EH (cell line): ENCODE measurements at regions not wholly inside any gene's neighbourhood (a gene's known extent, or its start where the extent isn't known, plus 50 kb on each side); places are given as distances from the start of the nearest gene placed in this dataset.
"Not testable (repeated sequence)": the region's sequence is repeated elsewhere in the genome, so short reads cannot be mapped to it uniquely, and the experiment has no call there.

ENCODE experiments used
- DNase-seq: peaks from one replicate; pipeline ENCODE4 v3.0.0-alpha.2; 2015; ENCODE audit warnings: low read depth

DNA sequence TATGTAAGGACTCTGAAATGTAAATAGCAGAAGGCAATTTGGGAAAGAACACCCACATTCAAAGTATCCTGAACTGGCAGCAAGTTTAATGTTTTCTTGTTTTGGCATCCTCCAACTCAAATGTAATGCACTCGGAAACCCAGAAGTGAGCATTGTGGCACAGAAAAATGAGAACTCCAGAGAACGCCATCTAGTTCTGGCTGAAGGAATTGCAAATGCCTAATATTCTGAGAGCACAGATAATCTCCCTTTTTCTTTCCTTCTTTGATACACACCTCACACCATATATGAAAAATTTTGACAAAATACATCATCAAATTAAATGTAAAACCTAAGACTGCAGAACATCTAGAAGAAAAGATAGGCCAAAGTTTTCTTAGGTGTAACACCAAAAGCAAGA, 52.1 kb downstream of the PWWP3B start:
- no peak for DNase-seq

DNA sequence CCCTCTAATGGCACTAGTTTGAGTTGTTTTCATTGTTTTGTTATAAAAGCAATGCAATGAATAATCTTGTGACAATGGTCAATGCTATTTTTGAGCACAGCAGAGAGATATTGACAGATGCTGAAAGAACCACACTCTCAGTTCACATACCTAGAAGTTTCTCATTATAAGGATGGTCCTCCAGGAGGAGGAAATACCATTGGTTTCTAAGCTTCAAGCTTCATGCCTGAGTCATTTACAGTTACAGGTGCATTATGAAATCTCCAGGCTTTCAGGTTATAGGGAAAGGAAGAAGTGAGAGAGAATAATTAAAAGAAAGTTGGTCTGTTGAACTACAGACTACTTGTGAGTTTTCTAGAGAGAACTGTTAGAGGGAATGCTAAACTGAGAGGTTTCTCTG, 75.3 kb downstream of the PWWP3B start:
- no peak for DNase-seq

DNA sequence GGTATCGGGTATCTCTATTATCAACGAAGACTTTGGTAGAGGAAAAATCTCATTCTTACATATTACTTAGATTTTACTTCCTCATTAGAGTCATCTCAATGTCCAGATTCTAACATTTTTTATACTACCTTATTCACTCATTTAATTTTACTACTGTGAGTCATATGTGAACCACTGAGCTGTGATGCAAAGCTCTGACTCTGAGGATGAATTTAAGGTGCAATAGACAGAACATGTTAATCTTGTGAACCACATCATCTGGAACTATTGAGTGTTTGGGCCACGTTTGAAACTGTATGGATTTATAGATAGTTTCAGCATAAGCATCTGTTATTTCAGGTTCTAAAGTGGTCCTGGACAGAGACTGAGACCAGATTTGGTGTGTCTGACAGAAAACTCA, 78.4 kb downstream of the PWWP3B start:
- DNase-seq: no peak

- DNase-seq: no peak
These were observed 79.1 kb downstream of the PWWP3B start for GRCh38 chrX:106247162-106247561.

DNA sequence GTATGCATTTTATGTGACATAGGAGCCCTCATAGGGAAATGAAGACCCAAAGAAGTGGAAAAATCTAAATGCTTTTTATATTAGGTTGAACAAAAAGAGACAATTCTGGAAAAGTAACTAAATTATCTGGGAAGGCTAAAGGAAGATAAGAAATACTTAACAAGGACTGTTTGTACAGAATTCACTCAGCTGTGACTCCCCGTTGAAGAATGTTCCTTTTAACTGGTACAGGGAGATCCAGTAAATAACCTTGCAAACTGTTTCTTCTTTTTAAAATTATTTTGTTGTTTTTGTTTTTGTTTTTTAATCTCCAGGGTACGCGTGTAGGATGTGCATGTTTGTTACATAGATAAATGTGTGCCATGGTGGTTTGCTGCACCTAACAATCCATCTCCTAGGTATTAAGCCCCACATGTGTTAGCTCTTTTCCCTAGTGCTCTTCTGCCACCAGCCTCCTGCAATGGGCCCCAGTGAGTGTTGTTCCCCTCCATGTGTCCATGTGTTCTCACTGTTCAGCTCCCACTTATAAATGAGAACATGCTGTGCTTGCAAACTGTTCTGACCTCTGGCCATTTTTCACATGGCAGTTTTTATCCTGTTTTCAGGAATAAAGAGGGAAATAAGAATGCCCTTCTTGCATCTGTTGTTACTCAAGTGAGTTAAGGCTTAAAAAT, 81.7 kb downstream of the PWWP3B start:
- DNase-seq: no peak

GRCh38 chrX:106263817-106264216, 95.7 kb downstream of the PWWP3B start:
- DNase-seq: no peak

- DNase-seq: not testable (repeated sequence)
These were observed 106.0 kb downstream of the PWWP3B start for GRCh38 chrX:106273947-106274587.

DNA sequence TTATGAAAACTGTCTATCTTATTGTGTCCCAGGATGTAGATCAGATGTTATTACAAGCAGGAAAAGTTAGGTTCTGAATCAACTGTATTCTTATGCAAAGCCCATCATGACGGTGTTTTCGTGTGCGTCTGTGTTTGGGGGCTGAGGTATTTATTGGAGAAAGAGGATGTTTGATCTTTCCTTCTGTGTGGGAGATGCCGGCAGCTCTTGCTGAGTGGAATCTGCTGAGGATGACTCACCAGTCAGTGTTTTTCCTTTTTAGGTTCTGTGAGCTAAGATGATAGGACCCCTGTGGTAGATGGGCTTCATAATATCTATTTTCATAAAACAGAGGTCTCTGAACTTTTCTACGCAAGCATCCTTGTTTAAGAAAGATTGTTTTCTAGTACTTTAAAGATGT, 107.1 kb downstream of the PWWP3B start:
- not testable (repeated sequence) for DNase-seq

- no peak for DNase-seq
These were observed 110.8 kb downstream of the PWWP3B start for GRCh38 chrX:106278951-106279350.

- no peak for DNase-seq
These were observed 113.3 kb downstream of the PWWP3B start for GRCh38 chrX:106281383-106281782.

- DNase-seq: no peak
These were observed 115.7 kb downstream of the PWWP3B start for GRCh38 chrX:106283841-106284240.

- no peak for DNase-seq
These were observed 116.4 kb downstream of the PWWP3B start for GRCh38 chrX:106284431-106285025.

DNA sequence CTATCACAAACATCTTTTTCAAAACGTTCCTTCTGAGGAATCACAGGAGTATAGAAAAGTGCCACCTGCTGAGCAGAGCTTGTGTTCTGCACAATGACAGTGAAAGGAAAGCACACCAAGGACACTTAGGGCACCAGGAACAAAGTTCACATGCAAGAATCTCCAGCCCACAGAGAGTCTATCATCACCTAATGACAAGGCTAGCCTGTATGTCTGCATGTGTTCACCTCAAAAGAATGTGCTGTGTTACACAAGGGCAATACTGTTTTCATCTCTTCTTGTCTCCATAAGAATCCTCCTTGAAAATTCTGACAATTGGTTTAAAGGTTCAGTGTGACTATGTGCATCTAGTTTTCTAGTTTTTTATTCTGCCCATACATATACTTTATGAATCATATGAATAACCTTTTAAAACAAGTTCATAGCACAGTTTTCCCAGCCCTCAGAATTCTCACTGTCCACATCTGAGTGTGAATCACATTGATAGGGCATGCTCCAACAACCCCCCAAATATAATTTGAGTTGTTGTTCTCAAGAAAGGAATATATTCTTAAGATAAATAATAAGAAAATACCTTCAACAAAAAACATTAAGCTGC, 118.0 kb downstream of the PWWP3B start:
- no peak for DNase-seq

DNA sequence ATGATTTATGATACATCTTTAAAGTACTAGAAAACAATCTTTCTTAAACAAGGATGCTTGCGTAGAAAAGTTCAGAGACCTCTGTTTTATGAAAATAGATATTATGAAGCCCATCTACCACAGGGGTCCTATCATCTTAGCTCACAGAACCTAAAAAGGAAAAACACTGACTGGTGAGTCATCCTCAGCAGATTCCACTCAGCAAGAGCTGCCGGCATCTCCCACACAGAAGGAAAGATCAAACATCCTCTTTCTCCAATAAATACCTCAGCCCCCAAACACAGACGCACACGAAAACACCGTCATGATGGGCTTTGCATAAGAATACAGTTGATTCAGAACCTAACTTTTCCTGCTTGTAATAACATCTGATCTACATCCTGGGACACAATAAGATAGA, 122.7 kb downstream of the PWWP3B start:
- DNase-seq: not testable (repeated sequence)

DNA sequence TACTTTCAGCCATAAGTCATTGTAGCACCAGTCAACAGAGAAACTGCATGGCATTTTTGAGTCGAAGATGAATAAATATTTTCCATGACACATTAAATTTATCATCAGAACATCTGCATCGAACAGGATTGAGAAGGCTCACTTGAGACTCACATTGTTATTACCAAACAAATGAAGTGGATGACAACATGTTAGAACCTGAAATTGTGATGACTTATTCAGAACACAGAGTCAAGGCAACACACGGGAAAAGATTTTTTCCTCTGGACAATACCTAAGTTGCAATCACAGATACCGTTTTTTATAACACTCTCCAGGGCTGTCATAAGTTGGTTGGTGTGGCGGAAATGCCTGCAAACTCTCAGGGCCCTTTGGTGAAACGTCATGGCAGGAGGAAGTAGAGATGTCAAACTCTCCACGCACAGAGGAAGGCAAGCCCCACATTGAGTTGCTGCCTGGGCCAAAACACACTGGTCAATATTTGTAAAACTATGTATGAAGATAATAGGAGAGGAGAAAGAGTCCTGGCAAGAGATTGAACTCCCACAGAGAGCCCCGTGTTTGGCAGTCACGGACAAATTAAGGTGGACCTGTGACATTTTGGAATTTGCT, 123.8 kb downstream of the PWWP3B start:
- not testable (repeated sequence) for DNase-seq

DNA sequence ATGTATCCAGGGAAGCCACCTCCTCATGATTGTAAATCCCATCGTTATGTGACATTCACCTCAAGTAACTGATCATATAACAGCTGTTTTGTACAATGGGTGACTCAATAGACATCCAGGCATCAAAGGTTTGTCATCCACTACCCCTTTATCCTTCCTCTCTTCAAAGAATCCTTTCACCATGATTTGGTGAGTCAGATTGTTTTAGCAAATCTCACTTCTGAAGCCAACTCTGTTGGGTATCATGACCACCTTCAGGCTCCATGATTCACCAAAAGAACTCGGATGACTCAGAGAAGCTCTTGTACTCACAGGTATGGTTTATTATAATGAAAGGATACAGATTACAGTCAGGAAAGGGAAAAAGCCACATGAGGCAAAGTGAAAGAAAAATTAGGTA, 132.1 kb downstream of the PWWP3B start:
- no peak for DNase-seq

DNA sequence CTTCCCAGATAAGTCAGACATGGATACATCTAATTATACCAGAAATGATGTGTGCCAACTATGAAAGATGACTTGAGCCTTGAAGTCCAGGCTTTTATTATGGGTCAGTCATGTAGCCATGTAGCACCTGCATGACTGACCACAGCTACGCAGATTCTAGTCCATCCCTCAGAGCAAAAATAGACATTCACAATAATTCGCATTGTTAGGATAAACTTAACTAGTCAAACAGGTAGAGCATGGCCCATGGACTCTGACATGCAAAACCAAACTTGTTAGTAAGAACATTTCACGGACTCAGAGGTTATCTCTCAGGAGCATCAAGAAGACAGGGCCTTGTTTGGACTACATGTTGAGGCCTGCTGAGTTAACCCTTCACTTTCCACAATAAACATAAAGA, 132.6 kb downstream of the PWWP3B start:
- no peak for DNase-seq

GRCh38 chrX:106302304-106302703, 134.2 kb downstream of the PWWP3B start:
- DNase-seq: no peak

GRCh38 chrX:106306391-106306947, 138.4 kb downstream of the PWWP3B start:
- DNase-seq: no peak

GRCh38 chrX:106323357-106323756, 155.3 kb downstream of the PWWP3B start:
- DNase-seq: no peak

DNA sequence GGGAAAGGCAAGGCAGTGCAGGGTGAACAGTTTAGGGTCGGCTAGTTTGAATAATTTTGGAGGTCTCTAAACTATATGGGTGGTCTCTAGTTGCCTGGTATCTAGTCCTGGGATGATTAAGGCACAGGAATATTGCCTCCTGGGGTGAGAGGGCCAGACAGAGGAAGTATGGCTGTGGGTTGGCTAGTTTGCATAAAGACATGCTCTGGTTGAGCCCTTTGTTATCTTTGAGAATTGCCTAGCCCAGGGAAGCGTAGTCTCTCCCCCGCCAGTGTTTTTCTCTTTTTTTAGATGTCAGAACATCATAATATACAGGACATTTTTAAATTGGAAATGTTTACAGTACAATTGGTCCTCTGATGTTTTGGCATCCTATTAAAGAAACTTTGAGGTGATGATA, 163.5 kb downstream of the PWWP3B start:
- no peak for DNase-seq

- DNase-seq: no peak
These were observed 173.7 kb downstream of the PWWP3B start for GRCh38 chrX:106341823-106342222.
